GM06990 (cell line): ENCODE measurements at regions not wholly inside any gene's neighbourhood (a gene's known extent, or its start where the extent isn't known, plus 50 kb on each side); places are given as distances from the start of the nearest gene placed in this dataset.

ENCODE experiments used
- DNase-seq: peaks from one replicate; pipeline ENCODE4 v3.0.0-alpha.2; 2011; ENCODE audit not compliant: insufficient read length; ENCODE audit errors: extremely low read depth
- H3K27me3 ChIP-seq: replicated peaks from 2 replicates; pipeline ENCODE4 v1.6.0; 2011; ENCODE audit warnings: low read length; ENCODE audit not compliant: control insufficient read depth, insufficient read depth
- H3K36me3 ChIP-seq: 2 replicates; pipeline ENCODE4 v1.5.1; 2011; ENCODE audit warnings: low read length; ENCODE audit not compliant: control insufficient read depth, insufficient read depth
- H3K4me3 ChIP-seq: replicated peaks from 2 replicates; pipeline ENCODE4 v1.5.1; 2011; ENCODE audit warnings: low read depth, mild to moderate bottlenecking, control low read depth, low read length
- TF ChIP-seq, protein P1 (sequence below): IDR thresholded peaks from 2 replicates; pipeline ENCODE4 v1.5.1; 2011; ENCODE audit warnings: low read length, control low read depth, mild to moderate bottlenecking, inconsistent platforms; ENCODE audit not compliant: insufficient read depth, poor library complexity, severe bottlenecking

DNA sequence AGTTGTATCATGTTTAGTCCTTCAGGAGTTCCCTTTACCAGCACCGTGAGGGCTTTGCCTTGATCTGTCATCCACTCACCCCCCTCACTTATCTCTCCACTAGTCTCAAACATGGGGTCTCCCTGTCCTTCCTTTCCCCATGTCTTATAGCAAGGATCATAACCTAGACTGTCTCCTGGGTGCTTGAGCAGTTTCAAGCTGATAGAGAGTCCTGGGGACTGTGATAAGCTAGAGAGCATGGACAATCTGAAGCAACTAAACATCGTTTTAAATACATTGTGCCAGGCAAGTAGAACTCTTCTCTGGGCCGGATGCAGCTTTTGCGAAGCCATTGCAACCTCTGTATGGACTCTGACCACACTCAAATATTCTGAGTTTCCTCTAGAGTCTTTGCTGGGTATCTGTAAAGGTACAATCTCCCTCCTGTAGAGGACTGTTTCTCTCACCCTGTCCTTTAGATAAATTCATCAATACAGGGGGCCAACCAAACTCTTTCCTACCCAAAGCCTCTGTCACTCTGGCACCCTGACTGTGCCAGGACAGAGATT, 684.6 kb upstream of the NR2F2 start:
- Histone ChIP-seq H3K36me3 (no peaks in the 10 kb centered on the region), H3K27me3 (no peaks in the 10 kb centered on the region), H3K4me3 (no peak overlapping the region)
- no peak for DNase-seq
- TF ChIP-seq, protein P1, sequence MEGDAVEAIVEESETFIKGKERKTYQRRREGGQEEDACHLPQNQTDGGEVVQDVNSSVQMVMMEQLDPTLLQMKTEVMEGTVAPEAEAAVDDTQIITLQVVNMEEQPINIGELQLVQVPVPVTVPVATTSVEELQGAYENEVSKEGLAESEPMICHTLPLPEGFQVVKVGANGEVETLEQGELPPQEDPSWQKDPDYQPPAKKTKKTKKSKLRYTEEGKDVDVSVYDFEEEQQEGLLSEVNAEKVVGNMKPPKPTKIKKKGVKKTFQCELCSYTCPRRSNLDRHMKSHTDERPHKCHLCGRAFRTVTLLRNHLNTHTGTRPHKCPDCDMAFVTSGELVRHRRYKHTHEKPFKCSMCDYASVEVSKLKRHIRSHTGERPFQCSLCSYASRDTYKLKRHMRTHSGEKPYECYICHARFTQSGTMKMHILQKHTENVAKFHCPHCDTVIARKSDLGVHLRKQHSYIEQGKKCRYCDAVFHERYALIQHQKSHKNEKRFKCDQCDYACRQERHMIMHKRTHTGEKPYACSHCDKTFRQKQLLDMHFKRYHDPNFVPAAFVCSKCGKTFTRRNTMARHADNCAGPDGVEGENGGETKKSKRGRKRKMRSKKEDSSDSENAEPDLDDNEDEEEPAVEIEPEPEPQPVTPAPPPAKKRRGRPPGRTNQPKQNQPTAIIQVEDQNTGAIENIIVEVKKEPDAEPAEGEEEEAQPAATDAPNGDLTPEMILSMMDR: no peak

DNA sequence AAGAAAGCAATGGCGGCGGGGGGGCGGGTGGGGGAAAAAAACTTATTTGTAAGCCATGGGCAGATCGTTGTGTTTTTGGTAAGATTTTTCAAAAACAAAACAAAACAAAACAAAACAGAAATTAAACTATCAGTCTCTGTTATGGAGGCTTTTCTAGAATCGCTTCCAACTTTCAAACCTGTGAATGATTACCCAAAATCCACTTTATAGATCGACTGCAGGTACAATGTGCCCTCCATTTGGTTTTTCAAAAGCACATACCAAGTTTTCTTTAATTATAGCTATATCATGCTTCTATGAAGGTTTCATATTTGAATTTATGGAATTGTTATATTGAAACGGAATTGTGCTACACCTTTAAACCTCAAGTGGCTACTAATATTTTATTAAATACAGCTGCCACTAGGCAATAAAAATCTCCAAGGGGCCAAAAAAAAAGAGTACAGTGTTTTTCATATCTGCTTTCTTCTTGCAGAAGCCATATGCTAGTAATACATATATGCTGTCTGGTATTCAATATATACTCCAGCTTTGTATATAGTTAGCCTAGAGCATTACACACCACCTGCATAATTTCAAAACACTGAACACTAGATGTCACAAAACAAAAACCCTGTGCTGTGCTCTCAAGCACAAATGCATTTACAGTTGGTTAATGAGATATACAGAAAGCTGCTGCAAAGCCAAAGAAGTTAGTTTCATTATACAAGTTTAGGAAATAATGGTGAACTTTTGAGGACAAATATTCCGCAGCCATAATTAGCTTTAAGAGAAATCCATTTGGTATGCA, 683.8 kb upstream of the NR2F2 start:
- no peaks in the 10 kb centered on the region for H3K27me3 ChIP-seq
- H3K36me3 ChIP-seq: no peaks in the 10 kb centered on the region
- no peak for DNase-seq
- no peak overlapping the region for H3K4me3 ChIP-seq
- TF ChIP-seq, protein P1: no peak

DNA sequence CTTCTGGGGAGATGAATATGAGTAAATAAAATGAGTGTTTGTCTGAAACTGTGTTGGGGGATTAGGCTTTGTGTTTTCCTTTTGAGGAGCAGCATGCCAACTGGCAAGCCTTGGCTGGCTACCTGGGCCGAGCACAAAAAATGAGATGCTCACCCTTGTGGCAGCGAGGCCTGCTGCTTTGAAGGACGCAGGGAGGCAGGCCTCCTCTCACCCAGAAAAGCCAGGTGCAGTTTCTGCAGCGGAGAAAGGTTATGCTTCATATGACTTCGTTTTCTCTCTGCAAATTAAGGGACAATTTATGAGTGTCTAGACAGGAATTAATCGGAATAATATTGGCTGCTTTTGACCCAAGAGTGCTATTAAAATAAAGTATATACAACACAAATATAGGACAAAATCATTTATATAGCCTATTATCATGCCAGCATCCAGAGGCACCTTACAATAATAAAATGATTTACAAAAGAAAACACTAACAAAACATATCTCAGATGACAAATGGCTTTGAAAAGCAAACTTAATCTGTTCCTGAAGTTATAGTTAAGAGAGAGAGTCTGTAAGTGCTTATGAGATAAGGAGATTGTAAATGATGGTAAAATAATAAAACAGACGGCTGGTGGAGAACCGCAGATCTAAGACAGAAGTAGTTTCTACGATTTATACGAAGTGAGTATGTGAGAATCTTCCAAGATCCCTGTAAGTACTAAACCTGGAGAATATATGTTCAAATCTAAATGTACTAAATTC, 682.8 kb upstream of the NR2F2 start:
- DNase-seq: no peak
- Histone ChIP-seq H3K4me3 (no peak overlapping the region), H3K36me3 (no peaks in the 10 kb centered on the region), H3K27me3 (no peaks in the 10 kb centered on the region)
- TF ChIP-seq, protein P1: no peak

DNA sequence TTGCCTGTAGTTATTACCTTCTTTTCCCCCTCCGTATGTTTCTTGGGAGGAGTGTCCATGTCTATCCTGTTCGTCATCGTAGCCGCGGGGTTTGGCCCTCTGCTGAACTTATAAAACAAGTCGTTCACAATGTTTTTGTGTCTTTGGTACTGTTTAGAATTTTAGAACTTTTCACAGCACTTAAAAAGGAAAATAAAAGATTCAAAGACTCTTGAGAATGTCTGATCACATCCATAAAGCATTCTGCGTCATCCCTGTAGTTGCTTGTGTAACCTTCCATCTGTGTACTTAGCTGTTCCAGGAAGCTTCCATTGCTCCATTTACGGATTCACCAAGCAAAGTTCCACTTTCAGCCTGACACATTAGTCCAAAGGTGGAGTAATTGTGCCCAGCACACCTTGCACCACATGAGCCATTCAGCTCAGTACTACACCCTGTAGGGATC, 677.1 kb upstream of the NR2F2 start:
- H3K27me3 ChIP-seq: no peaks in the 10 kb centered on the region
- no peaks in the 10 kb centered on the region for H3K36me3 ChIP-seq
- TF ChIP-seq, protein P1: no peak
- DNase-seq: no peak
- no peak overlapping the region for H3K4me3 ChIP-seq

DNA sequence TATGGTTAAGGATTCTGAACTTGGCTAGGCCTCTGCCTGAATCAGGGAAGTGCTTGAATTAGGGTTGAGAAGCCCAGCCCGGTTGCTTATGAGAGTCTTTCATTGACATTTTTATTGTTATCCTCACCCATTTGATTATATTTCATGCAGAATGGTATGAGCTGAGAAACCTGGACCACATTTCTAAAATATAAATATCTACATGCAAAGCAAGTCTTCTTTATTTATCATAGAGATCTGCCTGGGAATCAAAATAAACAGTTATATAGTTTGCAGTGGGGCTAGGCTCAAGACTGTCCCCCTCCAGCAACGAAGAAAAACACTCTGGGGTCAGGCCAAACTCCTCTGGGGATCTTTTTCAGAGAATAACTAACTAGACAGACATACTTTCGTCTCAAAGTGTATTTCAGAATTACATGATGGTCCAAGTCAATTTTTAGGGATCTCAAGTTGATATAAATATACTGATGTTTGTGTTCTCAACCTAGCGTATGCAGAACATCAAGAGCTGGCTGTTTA, 675.4 kb upstream of the NR2F2 start:
- DNase-seq: no peak
- TF ChIP-seq, protein P1: no peak
- no peaks in the 10 kb centered on the region for H3K36me3 ChIP-seq
- H3K27me3 ChIP-seq: no peaks in the 10 kb centered on the region
- H3K4me3 ChIP-seq: no peak overlapping the region
